ENCODE measurements at regions not wholly inside any gene's neighbourhood (a gene's known extent, or its start where the extent isn't known, plus 50 kb on each side); places are given as distances from the start of the nearest gene placed in this dataset.

DNA sequence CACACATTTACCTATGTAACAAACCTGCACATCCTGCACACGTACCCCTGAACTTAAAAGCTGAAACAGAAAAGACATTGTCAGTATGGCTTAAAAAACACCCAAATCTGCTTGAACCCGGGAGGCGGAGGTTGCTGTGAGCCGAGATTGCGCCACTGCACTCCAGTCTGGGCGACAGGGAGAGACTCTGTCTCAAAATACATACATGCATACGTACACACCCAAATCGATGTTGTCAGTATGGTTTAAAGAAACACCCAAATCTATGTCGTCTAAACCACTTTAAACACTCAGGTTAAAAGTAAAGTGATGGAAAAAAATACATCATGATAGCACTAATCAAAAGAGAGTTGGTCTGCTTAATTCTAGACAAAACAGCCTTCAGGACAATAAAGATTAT lies 257.5 kb downstream of the RPRM start:
- TF ChIP-seq, protein P1, sequence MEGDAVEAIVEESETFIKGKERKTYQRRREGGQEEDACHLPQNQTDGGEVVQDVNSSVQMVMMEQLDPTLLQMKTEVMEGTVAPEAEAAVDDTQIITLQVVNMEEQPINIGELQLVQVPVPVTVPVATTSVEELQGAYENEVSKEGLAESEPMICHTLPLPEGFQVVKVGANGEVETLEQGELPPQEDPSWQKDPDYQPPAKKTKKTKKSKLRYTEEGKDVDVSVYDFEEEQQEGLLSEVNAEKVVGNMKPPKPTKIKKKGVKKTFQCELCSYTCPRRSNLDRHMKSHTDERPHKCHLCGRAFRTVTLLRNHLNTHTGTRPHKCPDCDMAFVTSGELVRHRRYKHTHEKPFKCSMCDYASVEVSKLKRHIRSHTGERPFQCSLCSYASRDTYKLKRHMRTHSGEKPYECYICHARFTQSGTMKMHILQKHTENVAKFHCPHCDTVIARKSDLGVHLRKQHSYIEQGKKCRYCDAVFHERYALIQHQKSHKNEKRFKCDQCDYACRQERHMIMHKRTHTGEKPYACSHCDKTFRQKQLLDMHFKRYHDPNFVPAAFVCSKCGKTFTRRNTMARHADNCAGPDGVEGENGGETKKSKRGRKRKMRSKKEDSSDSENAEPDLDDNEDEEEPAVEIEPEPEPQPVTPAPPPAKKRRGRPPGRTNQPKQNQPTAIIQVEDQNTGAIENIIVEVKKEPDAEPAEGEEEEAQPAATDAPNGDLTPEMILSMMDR (IDR thresholded peaks at IDR 0.05), result no peak
- TF ChIP-seq EZH2 (IDR thresholded peaks at IDR 0.05; ENCODE audit: borderline replicate concordance, insufficient read depth, low read depth, low read length, poor library complexity, severe bottlenecking), result no peak
